BLaER1 (cell line): ENCODE measurements at regions not wholly inside any gene's neighbourhood (a gene's known extent, or its start where the extent isn't known, plus 50 kb on each side); places are given as distances from the start of the nearest gene placed in this dataset.
A peak's percentile ranks its signal among the peaks of the same experiment; 100 is the strongest.

Experiments
- H3K27ac ChIP-seq: shearing (Covaris generic); formaldehyde crosslinking; 2 replicates; pipeline ENCODE4 v1.8.1; 2022
- H3K27me3 ChIP-seq: shearing (Covaris generic); formaldehyde crosslinking; 2 replicates; pipeline ENCODE4 v1.8.1; 2022
- H3K36me3 ChIP-seq: shearing (Covaris generic); formaldehyde crosslinking; 2 replicates; pipeline ENCODE4 v1.8.1; 2022
- H3K4me1 ChIP-seq: shearing (Covaris generic); formaldehyde crosslinking; 2 replicates; pipeline ENCODE4 v1.8.1; 2022
- H3K4me2 ChIP-seq: shearing (Covaris generic); formaldehyde crosslinking; 2 replicates; pipeline ENCODE4 v1.8.1; 2022
- H3K4me3 ChIP-seq: shearing (Covaris generic); formaldehyde crosslinking; 2 replicates; pipeline ENCODE4 v1.8.1; 2022
- H3K9ac ChIP-seq: shearing (Covaris generic); formaldehyde crosslinking; 2 replicates; pipeline ENCODE4 v1.8.1; 2022
- H3K9me3 ChIP-seq: shearing (Covaris generic); formaldehyde crosslinking; 2 replicates; pipeline ENCODE4 v1.8.1; 2022
- H4K20me1 ChIP-seq: shearing (Covaris generic); formaldehyde crosslinking; 2 replicates; pipeline ENCODE4 v1.8.1; 2022
- Cebpa-rat ChIP-seq: shearing (Covaris generic); IDR thresholded peaks from 2 replicates; pipeline ENCODE4 v1.8.1; 2022

GRCh38 chr15:89400116-89400781, 65.6 kb upstream of the POLG start:
- Histone ChIP-seq H3K27ac (no peak overlapping the region), H3K36me3 (no peaks in the 10 kb centered on the region), H3K9me3 (peaks cover 3% of the 10 kb centered on the region; the same call in 1 of the 2 replicates), H3K9ac (no peak overlapping the region), H3K4me3 (no peak overlapping the region), H3K4me1 (peaks cover 11% of the 10 kb centered on the region), H3K27me3 (peaks cover 88% of the 10 kb centered on the region), H4K20me1 (peaks cover 30% of the 10 kb centered on the region; the same call in 1 of the 2 replicates), H3K4me2 (no peak overlapping the region)
- no peak for TF ChIP-seq Cebpa-rat

- H4K20me1 ChIP-seq = peaks cover 27% of the 10 kb centered on the region; the same call in 1 of the 2 replicates
- no peaks in the 10 kb centered on the region for H3K9me3 ChIP-seq
- H3K4me1 ChIP-seq = peaks cover 11% of the 10 kb centered on the region
- H3K9ac ChIP-seq = no peak overlapping the region
- H3K36me3 ChIP-seq = no peaks in the 10 kb centered on the region
- no peak overlapping the region for H3K4me2 ChIP-seq
- H3K4me3 ChIP-seq = no peak overlapping the region
- no peak for TF ChIP-seq Cebpa-rat
- H3K27ac ChIP-seq = no peak overlapping the region
- peaks cover 80% of the 10 kb centered on the region for H3K27me3 ChIP-seq
Measured at GRCh38 chr15:89399238-89400115, 64.9 kb upstream of the POLG start.

- Histone ChIP-seq H3K9ac (no peak overlapping the region), H3K4me3 (no peak overlapping the region)
Measured at GRCh38 chr15:89398896-89399237, 64.2 kb upstream of the POLG start.

GRCh38 chr15:89397653-89398023, 63.0 kb upstream of the POLG start:
- H3K36me3 ChIP-seq = no peaks in the 10 kb centered on the region
- no peak overlapping the region for H3K9ac ChIP-seq
- H3K9me3 ChIP-seq = no peaks in the 10 kb centered on the region
- H3K4me2 ChIP-seq = no peak overlapping the region
- TF ChIP-seq Cebpa-rat = no peak
- peaks cover 11% of the 10 kb centered on the region for H3K4me1 ChIP-seq
- H3K4me3 ChIP-seq = no peak overlapping the region
- no peak overlapping the region for H3K27ac ChIP-seq
- peaks cover 62% of the 10 kb centered on the region for H3K27me3 ChIP-seq
- peaks cover 17% of the 10 kb centered on the region; the same call in 1 of the 2 replicates for H4K20me1 ChIP-seq

More at GRCh38 chr15:89398896-89399237, 64.2 kb upstream of the POLG start:
- no peak for TF ChIP-seq Cebpa-rat
- Histone ChIP-seq H3K4me1 (peaks cover 11% of the 10 kb centered on the region), H4K20me1 (peaks cover 23% of the 10 kb centered on the region; the same call in 1 of the 2 replicates), H3K27me3 (peaks cover 74% of the 10 kb centered on the region), H3K9me3 (no peaks in the 10 kb centered on the region), H3K4me2 (no peak overlapping the region), H3K36me3 (no peaks in the 10 kb centered on the region), H3K27ac (no peak overlapping the region)

- H4K20me1 ChIP-seq = peaks cover 11% of the 10 kb centered on the region; the same call in 1 of the 2 replicates
- H3K27me3 ChIP-seq = peaks cover 55% of the 10 kb centered on the region
- H3K36me3 ChIP-seq = no peaks in the 10 kb centered on the region
- no peak overlapping the region for H3K9ac ChIP-seq
- no peak for TF ChIP-seq Cebpa-rat
- no peaks in the 10 kb centered on the region for H3K9me3 ChIP-seq
- H3K27ac ChIP-seq = no peak overlapping the region
- H3K4me2 ChIP-seq = no peak overlapping the region; the same call in 1 of the 2 replicates
- H3K4me3 ChIP-seq = no peak overlapping the region
- peaks cover 11% of the 10 kb centered on the region for H3K4me1 ChIP-seq
Measured at GRCh38 chr15:89396723-89397652, 62.4 kb upstream of the POLG start.

- H3K4me1 ChIP-seq = peaks cover 11% of the 10 kb centered on the region
- no peak overlapping the region for H3K27ac ChIP-seq
- H3K4me2 ChIP-seq = peak overlapping the region; percentile 64
- peaks cover 45% of the 10 kb centered on the region for H3K27me3 ChIP-seq
- H3K4me3 ChIP-seq = no peak overlapping the region
- TF ChIP-seq Cebpa-rat = peak; percentile 84
- no peaks in the 10 kb centered on the region for H3K36me3 ChIP-seq
- H3K9ac ChIP-seq = no peak overlapping the region
- peaks cover 11% of the 10 kb centered on the region; the same call in 1 of the 2 replicates for H4K20me1 ChIP-seq
- H3K9me3 ChIP-seq = no peaks in the 10 kb centered on the region
Measured at GRCh38 chr15:89395996-89396395, 61.4 kb upstream of the POLG start.

GRCh38 chr15:89395461-89395871, 60.8 kb upstream of the POLG start:
- Histone ChIP-seq H3K4me1 (peaks cover 11% of the 10 kb centered on the region), H3K27me3 (peaks cover 40% of the 10 kb centered on the region)

GRCh38 chr15:89395031-89395430, 60.4 kb upstream of the POLG start:
- Histone ChIP-seq H3K36me3 (no peaks in the 10 kb centered on the region), H3K9me3 (no peaks in the 10 kb centered on the region), H3K27ac (no peak overlapping the region), H3K4me2 (no peak overlapping the region; the same call in 1 of the 2 replicates), H3K4me3 (no peak overlapping the region), H3K9ac (no peak overlapping the region), H4K20me1 (peaks cover 11% of the 10 kb centered on the region; the same call in 1 of the 2 replicates), H3K27me3 (peaks cover 36% of the 10 kb centered on the region), H3K4me1 (peaks cover 11% of the 10 kb centered on the region)
- no peak for TF ChIP-seq Cebpa-rat

More at GRCh38 chr15:89395461-89395871, 60.8 kb upstream of the POLG start:
- H3K9ac ChIP-seq = no peak overlapping the region
- H3K4me3 ChIP-seq = no peak overlapping the region
- no peaks in the 10 kb centered on the region for H3K36me3 ChIP-seq
- no peak overlapping the region for H3K27ac ChIP-seq
- H4K20me1 ChIP-seq = peaks cover 11% of the 10 kb centered on the region; the same call in 1 of the 2 replicates
- no peaks in the 10 kb centered on the region for H3K9me3 ChIP-seq
- no peak for TF ChIP-seq Cebpa-rat
- peak overlapping the region; percentile 64 for H3K4me2 ChIP-seq

GRCh38 chr15:89393056-89393455, 58.4 kb upstream of the POLG start:
- Histone ChIP-seq H3K9me3 (no peaks in the 10 kb centered on the region), H3K4me1 (peaks cover 23% of the 10 kb centered on the region)
- TF ChIP-seq Cebpa-rat = no peak

More at GRCh38 chr15:89393056-89393455, 58.4 kb upstream of the POLG start:
- Histone ChIP-seq H3K4me3 (no peak overlapping the region), H3K36me3 (no peaks in the 10 kb centered on the region), H3K27me3 (peaks cover 16% of the 10 kb centered on the region), H3K4me2 (no peak overlapping the region), H3K27ac (no peak overlapping the region), H4K20me1 (no peaks in the 10 kb centered on the region; the same call in 1 of the 2 replicates), H3K9ac (no peak overlapping the region)
